Stomach (tissue), 4 donors: ENCODE measurements at regions not wholly inside any gene's neighbourhood (a gene's known extent, or its start where the extent isn't known, plus 50 kb on each side); places are given as distances from the start of the nearest gene placed in this dataset.

ENCODE experiments used
- EP300 ChIP-seq: sonication (generic); formaldehyde crosslinking; IDR thresholded peaks from one replicate; pipeline ENCODE4 v1.6.1; 2017; ENCODE audit warnings: antibody characterized with exemption
- POLR2A ChIP-seq, 4 donors: fragments of 450-650 bp; IDR thresholded peaks; one replicate each; pipeline ENCODE4 v1.6.1; 2016; ENCODE audit warnings: antibody characterized with exemption in 4 of 4, control low read depth in 2 of 4, mild to moderate bottlenecking in 1 of 4, moderate library complexity in 1 of 4
- POLR2AphosphoS5 ChIP-seq, 3 donors: sonication (generic); formaldehyde crosslinking; IDR thresholded peaks; one replicate each; pipeline ENCODE4 v1.6.1; 2016; ENCODE audit warnings: antibody characterized with exemption in 3 of 3

DNA sequence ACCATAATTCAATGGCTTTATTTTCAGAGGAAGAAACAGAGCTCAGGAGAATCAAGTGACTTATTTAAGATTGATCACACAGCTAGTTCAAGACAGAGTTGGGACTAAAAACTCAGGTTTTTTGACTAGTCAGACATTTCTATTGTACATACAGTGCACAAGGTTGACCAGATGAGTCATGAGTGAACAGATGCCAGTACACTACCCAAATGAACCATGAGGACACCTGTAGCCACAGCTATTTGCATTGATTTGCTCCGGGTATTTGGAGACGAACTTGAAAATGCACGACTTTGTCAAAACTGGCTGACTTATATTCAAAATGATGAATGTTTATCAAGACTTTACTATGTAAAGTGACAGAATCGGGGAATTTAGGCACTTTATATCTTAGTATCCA is 161.7 kb upstream of the ST6GALNAC5 start:
- TF ChIP-seq POLR2A (IDR thresholded peaks at IDR 0.05) (no peak), EP300 (no peak), POLR2AphosphoS5 (IDR thresholded peaks at IDR 0.05) (no peak)
